Chondrocyte (in vitro differentiated cells): ENCODE measurements at regions not wholly inside any gene's neighbourhood (a gene's known extent, or its start where the extent isn't known, plus 50 kb on each side); places are given as distances from the start of the nearest gene placed in this dataset.

Experiments used
- DNase-seq: peaks from one replicate; pipeline ENCODE4 v3.0.0; 2021; ENCODE audit warnings: mixed read lengths, low spot score
- H3K27ac Mint-ChIP-seq: one replicate; pipeline ENCODE4 v1.8.0; 2021; ENCODE audit warnings: mild to moderate bottlenecking, moderate library complexity, mixed read lengths; ENCODE audit not compliant: unreplicated experiment
- H3K27me3 Mint-ChIP-seq: 2 replicates; pipeline ENCODE4 v1.8.0; 2021; ENCODE audit warnings: low read depth, mixed read lengths
- H3K36me3 Mint-ChIP-seq: 2 replicates; pipeline ENCODE4 v1.8.0; 2021; ENCODE audit warnings: low read depth, mixed read lengths
- H3K4me1 Mint-ChIP-seq: 2 replicates; pipeline ENCODE4 v1.8.0; 2021; ENCODE audit warnings: low read depth, mild to moderate bottlenecking, mixed read lengths
- H3K4me3 Mint-ChIP-seq: one replicate; pipeline ENCODE4 v1.8.0; 2021; ENCODE audit warnings: mild to moderate bottlenecking, moderate library complexity, mixed read lengths; ENCODE audit not compliant: unreplicated experiment
- H3K9me3 Mint-ChIP-seq: 2 replicates; pipeline ENCODE4 v1.8.0; 2021; ENCODE audit warnings: low read depth, mixed read lengths
- TF ChIP-seq, protein P1 (sequence below): fragments of 200-600 bp; sonication (generic); IDR thresholded peaks from 2 replicates; pipeline ENCODE4 v1.5.0; 2021; ENCODE audit warnings: antibody characterized with exemption, mild to moderate bottlenecking, moderate library complexity

DNA sequence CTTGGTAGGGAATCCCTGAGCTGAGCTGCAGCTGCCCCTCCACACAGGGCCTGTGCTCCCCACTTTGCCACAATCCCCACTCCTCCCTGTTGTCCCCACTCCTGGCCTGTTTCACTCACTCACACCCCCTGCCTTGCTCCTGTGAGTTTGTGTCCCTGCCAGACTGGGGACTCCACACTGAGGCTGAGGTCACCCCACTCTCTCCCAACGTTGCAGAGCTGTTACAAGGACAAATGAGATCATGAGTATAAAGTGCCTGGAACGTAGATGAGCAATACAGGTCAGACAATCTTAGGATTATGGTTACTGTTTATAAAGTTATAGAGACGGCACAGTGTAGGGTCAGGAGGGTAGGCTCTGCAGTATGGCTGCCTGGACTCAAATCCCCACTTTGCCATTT, 426.0 kb upstream of the SULF2 start:
- TF ChIP-seq, protein P1, sequence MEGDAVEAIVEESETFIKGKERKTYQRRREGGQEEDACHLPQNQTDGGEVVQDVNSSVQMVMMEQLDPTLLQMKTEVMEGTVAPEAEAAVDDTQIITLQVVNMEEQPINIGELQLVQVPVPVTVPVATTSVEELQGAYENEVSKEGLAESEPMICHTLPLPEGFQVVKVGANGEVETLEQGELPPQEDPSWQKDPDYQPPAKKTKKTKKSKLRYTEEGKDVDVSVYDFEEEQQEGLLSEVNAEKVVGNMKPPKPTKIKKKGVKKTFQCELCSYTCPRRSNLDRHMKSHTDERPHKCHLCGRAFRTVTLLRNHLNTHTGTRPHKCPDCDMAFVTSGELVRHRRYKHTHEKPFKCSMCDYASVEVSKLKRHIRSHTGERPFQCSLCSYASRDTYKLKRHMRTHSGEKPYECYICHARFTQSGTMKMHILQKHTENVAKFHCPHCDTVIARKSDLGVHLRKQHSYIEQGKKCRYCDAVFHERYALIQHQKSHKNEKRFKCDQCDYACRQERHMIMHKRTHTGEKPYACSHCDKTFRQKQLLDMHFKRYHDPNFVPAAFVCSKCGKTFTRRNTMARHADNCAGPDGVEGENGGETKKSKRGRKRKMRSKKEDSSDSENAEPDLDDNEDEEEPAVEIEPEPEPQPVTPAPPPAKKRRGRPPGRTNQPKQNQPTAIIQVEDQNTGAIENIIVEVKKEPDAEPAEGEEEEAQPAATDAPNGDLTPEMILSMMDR = no peak
- no peaks in the 10 kb centered on the region for H3K36me3 Mint-ChIP-seq
- no peak overlapping the region for H3K27ac Mint-ChIP-seq
- H3K27me3 Mint-ChIP-seq = peaks cover 35% of the 10 kb centered on the region
- no peaks in the 10 kb centered on the region for H3K9me3 Mint-ChIP-seq
- no peak overlapping the region for H3K4me3 Mint-ChIP-seq
- DNase-seq = no peak
- no peaks in the 10 kb centered on the region for H3K4me1 Mint-ChIP-seq

DNA sequence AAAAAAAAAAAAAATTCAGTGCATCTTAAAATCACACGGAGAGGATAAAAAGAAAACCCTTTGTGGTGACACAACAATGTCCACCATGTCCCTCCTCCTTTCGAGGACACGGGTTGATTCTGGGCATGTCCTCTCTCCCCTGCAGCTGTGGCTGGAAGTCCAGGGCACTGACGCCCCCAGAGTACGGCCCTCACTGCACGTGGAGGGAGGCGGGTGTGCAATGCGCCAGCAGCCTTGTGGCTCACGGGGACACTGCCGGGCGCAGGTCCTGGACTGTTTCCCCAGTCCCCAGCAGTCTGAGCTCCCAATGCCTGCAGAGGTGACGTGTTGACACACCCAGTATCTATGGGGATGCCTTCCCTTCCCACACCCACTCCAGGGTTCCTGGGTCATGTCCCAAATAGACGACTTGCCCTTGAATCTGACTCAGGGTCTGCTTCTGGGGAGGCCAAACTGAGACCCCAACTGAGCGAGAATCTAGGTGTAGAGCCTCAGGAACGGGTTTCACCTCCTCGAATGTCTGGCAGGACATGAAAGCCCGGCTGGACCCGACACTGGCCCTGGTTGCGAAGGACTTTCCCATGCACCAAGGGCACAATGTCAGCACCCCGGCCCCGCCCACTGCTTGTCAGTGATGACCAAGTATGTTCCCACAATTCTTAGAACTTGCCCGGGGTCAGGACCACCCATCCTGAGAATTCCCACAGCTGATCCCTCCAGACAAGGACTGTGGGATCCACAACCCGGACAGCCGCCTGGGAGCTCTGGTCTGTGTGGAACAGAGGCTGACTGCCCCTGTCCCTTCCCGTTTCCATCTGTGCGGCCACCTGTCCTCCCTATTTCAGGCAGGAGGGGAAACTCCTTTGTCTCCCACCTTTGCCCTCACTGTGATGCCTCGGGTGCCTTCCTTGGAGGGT, 425.1 kb upstream of the SULF2 start:
- DNase-seq = no peak
- Mint-ChIP-seq H3K4me3 (no peak overlapping the region), H3K9me3 (no peaks in the 10 kb centered on the region), H3K27ac (no peak overlapping the region), H3K4me1 (no peaks in the 10 kb centered on the region), H3K36me3 (no peaks in the 10 kb centered on the region), H3K27me3 (peaks cover 34% of the 10 kb centered on the region)
- TF ChIP-seq, protein P1 = no peak

DNA sequence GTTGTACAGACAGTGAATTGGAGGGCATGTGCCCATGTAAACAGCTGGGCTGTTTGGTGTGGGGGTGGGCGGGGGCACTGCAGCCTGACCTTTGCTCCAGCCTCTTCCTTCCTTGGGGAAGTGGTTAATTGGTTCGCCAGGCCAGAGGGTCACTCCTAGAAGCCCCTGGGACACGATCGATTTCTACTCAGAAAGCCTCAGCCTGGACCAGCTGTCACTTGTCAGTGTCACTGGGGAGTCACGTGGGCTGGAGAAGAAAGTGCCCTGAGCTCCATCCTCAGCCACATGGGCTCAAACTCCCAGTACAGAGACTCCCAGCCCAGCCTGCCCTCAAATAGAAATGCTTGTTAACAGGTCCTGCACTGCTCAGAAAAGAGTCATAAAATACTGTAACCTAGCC, 423.8 kb upstream of the SULF2 start:
- Mint-ChIP-seq H3K4me3 (no peak overlapping the region), H3K4me1 (no peaks in the 10 kb centered on the region), H3K27ac (no peak overlapping the region), H3K36me3 (no peaks in the 10 kb centered on the region), H3K27me3 (peaks cover 27% of the 10 kb centered on the region), H3K9me3 (no peaks in the 10 kb centered on the region)
- TF ChIP-seq, protein P1 = no peak
- DNase-seq = no peak

DNA sequence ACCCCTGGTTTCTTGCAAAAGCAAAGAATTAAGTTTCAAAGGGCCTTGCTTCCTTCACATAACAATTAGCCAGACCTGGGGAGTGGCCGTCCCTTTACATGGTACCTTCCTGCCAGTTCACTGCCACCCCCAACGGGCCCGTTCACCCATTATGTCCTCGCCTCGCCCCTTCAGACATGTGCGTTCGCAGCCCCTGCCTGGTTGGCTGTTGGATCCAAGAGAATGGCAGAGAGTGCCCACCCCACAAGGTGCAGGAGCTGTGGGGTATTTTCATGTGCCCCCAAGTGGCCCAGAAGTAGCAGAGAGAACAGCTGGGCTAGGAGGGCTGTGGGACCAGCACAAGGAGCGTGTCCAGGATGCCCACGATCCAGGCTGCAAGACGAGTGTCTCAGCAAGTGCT, 422.9 kb upstream of the SULF2 start:
- no peak overlapping the region for H3K4me3 Mint-ChIP-seq
- no peaks in the 10 kb centered on the region for H3K4me1 Mint-ChIP-seq
- no peak overlapping the region for H3K27ac Mint-ChIP-seq
- TF ChIP-seq, protein P1 = no peak
- H3K36me3 Mint-ChIP-seq = no peaks in the 10 kb centered on the region
- no peaks in the 10 kb centered on the region for H3K9me3 Mint-ChIP-seq
- DNase-seq = no peak
- peaks cover 31% of the 10 kb centered on the region for H3K27me3 Mint-ChIP-seq

DNA sequence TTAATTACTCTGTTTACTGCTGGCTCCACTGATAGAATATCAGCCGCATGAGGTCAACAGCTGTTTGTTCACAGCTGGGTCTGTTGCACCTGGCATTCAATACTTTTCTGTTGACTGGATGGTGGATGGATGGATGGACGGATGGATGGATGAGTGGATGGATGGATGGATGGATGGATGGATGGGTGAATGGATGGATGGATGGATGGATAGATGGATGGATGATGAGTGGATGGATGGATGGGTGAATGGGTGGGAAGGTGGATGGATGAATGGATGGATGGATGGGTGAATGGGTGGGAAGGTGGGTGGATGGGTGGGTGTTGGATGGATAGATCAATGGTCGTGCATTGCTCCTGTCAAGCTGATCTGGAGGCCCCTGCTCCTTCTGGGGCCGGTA, 422.2 kb upstream of the SULF2 start:
- Mint-ChIP-seq H3K27me3 (peaks cover 31% of the 10 kb centered on the region), H3K4me1 (no peaks in the 10 kb centered on the region), H3K27ac (no peak overlapping the region), H3K9me3 (no peaks in the 10 kb centered on the region), H3K36me3 (no peaks in the 10 kb centered on the region), H3K4me3 (no peak overlapping the region)
- TF ChIP-seq, protein P1 = no peak
- no peak for DNase-seq
